HEK293 (cell line): ENCODE measurements at regions not wholly inside any gene's neighbourhood (a gene's known extent, or its start where the extent isn't known, plus 50 kb on each side); places are given as distances from the start of the nearest gene placed in this dataset.

Experiments
- CTCF ChIA-PET: fragments of 350-600 bp; formaldehyde crosslinking; extraction: SDS; loops from one replicate; lab custom pipeline; 2021; ENCODE audit warnings: antibody characterized with exemption; lab: Yijun Ruan, JAX
- POLR2A ChIA-PET: fragments of 300-600 bp; formaldehyde crosslinking; extraction: SDS; loops from one replicate; lab custom pipeline; 2020; ENCODE audit warnings: antibody characterized with exemption, inconsistent platforms; lab: Yijun Ruan, JAX
- H3K27ac ChIP-seq: fragments of 200-500 bp; sonication (Bioruptor generic); 2 replicates; pipeline ENCODE4 v1.5.1; 2014; ENCODE audit warnings: low read depth, low read length, control low read depth, inconsistent platforms; ENCODE audit errors: extremely low read depth
- H3K36me3 ChIP-seq, 2 experiments: fragments of 200-500 bp in 1 of 2; sonication (Bioruptor generic) in 1 of 2; 1 replicate in 1 of 2; 2 replicates in 1 of 2; pipeline ENCODE4 v1.5.1; 2014 to 2017; ENCODE audit warnings: inconsistent platforms in 2 of 2, low read length in 2 of 2; ENCODE audit not compliant: control insufficient read depth in 2 of 2, insufficient read depth in 1 of 2
- H3K4me1 ChIP-seq: fragments of 200-500 bp; sonication (Bioruptor generic); 2 replicates; pipeline ENCODE4 v1.5.1; 2014; ENCODE audit warnings: mild to moderate bottlenecking, low read length, inconsistent platforms; ENCODE audit not compliant: control insufficient read depth, insufficient read depth
- H3K4me3 ChIP-seq: 2 replicates; pipeline ENCODE4 v1.5.1; 2011; ENCODE audit warnings: low read depth, mild to moderate bottlenecking, control low read depth, low read length, moderate library complexity
- H3K9me3 ChIP-seq: fragments of 200-500 bp; sonication (Bioruptor generic); 2 replicates; pipeline ENCODE4 v1.5.1; 2014; ENCODE audit warnings: low read depth, low read length, inconsistent platforms; ENCODE audit not compliant: control insufficient read depth, insufficient read depth
- CTCF ChIP-seq: fragments of 450-650 bp; formaldehyde crosslinking; IDR thresholded peaks from 2 replicates; pipeline ENCODE4 v1.5.1; 2016; ENCODE audit warnings: missing biosample characterization, missing genetic modification characterization
- GFI1B ChIP-seq: fragments of 450-650 bp; formaldehyde crosslinking; IDR thresholded peaks from 2 replicates; pipeline ENCODE4 v1.5.1; 2016; ENCODE audit warnings: missing biosample characterization, missing genetic modification characterization
- KLF10 ChIP-seq: fragments of 450-650 bp; IDR thresholded peaks from 2 replicates; pipeline ENCODE4 v1.5.1; 2018; ENCODE audit warnings: missing biosample characterization, mild to moderate bottlenecking, missing genetic modification characterization
- RBAK ChIP-seq: fragments of 450-650 bp; formaldehyde crosslinking; IDR thresholded peaks from 2 replicates; pipeline ENCODE4 v1.5.1; 2016; ENCODE audit warnings: missing biosample characterization, missing genetic modification characterization
- SCRT1 ChIP-seq: fragments of 450-650 bp; formaldehyde crosslinking; IDR thresholded peaks from 2 replicates; pipeline ENCODE4 v1.5.1; 2016; ENCODE audit warnings: missing biosample characterization, missing genetic modification characterization, borderline replicate concordance
- SP3 ChIP-seq: fragments of 450-650 bp; formaldehyde crosslinking; IDR thresholded peaks from 2 replicates; pipeline ENCODE4 v1.5.1; 2016; ENCODE audit warnings: missing biosample characterization, missing genetic modification characterization
- ZBTB21 ChIP-seq: fragments of 450-650 bp; formaldehyde crosslinking; IDR thresholded peaks from 2 replicates; pipeline ENCODE4 v1.5.1; 2017; ENCODE audit warnings: missing biosample characterization, missing genetic modification characterization
- ZFHX2 ChIP-seq: fragments of 450-650 bp; formaldehyde crosslinking; conservative IDR thresholded peaks from 2 replicates; pipeline ENCODE4 v1.5.1; 2016; ENCODE audit warnings: missing biosample characterization, missing genetic modification characterization
- ZFP37 ChIP-seq: fragments of 450-650 bp; formaldehyde crosslinking; IDR thresholded peaks from 2 replicates; pipeline ENCODE4 v1.5.1; 2016; ENCODE audit warnings: missing biosample characterization, missing genetic modification characterization
- ZNF10 ChIP-seq: fragments of 450-650 bp; formaldehyde crosslinking; IDR thresholded peaks from 2 replicates; pipeline ENCODE4 v1.5.1; 2017; ENCODE audit warnings: missing biosample characterization, missing genetic modification characterization
- ZNF112 ChIP-seq: fragments of 450-650 bp; formaldehyde crosslinking; IDR thresholded peaks from 2 replicates; pipeline ENCODE4 v1.5.0; 2017; ENCODE audit warnings: missing biosample characterization, missing genetic modification characterization
- ZNF146 ChIP-seq: fragments of 450-650 bp; formaldehyde crosslinking; IDR thresholded peaks from 2 replicates; pipeline ENCODE4 v1.5.1; 2016; ENCODE audit warnings: missing biosample characterization, missing genetic modification characterization
- ZNF157 ChIP-seq: fragments of 450-650 bp; formaldehyde crosslinking; IDR thresholded peaks from 2 replicates; pipeline ENCODE4 v1.5.1; 2016; ENCODE audit warnings: missing biosample characterization, missing genetic modification characterization
- ZNF184 ChIP-seq: fragments of 450-650 bp; IDR thresholded peaks from 2 replicates; pipeline ENCODE4 v1.5.1; 2018; ENCODE audit warnings: missing biosample characterization, mild to moderate bottlenecking, missing genetic modification characterization
- ZNF354C ChIP-seq: fragments of 450-650 bp; formaldehyde crosslinking; IDR thresholded peaks from 2 replicates; pipeline ENCODE4 v1.5.1; 2016; ENCODE audit warnings: missing biosample characterization, missing genetic modification characterization, low read depth, borderline replicate concordance
- ZNF366 ChIP-seq: fragments of 450-650 bp; formaldehyde crosslinking; conservative IDR thresholded peaks from 2 replicates; pipeline ENCODE4 v1.5.1; 2016; ENCODE audit warnings: missing biosample characterization, missing genetic modification characterization
- ZNF37A ChIP-seq: fragments of 450-650 bp; IDR thresholded peaks from 2 replicates; pipeline ENCODE4 v1.5.1; 2018; ENCODE audit warnings: missing biosample characterization, missing genetic modification characterization
- ZNF433 ChIP-seq: fragments of 450-650 bp; formaldehyde crosslinking; IDR thresholded peaks from 2 replicates; pipeline ENCODE4 v1.5.1; 2016; ENCODE audit warnings: missing biosample characterization, missing genetic modification characterization, low read depth
- ZNF449 ChIP-seq: fragments of 450-650 bp; formaldehyde crosslinking; IDR thresholded peaks from 2 replicates; pipeline ENCODE4 v1.5.1; 2017; ENCODE audit warnings: missing biosample characterization, mild to moderate bottlenecking, missing genetic modification characterization, moderate library complexity
- ZNF501 ChIP-seq: fragments of 450-650 bp; formaldehyde crosslinking; IDR thresholded peaks from 2 replicates; pipeline ENCODE4 v1.5.1; 2016; ENCODE audit warnings: missing biosample characterization, missing genetic modification characterization
- ZNF521 ChIP-seq: fragments of 450-650 bp; formaldehyde crosslinking; IDR thresholded peaks from 2 replicates; pipeline ENCODE4 v1.5.1; 2017; ENCODE audit warnings: missing biosample characterization, mild to moderate bottlenecking, missing genetic modification characterization
- ZNF596 ChIP-seq: fragments of 450-650 bp; IDR thresholded peaks from 2 replicates; pipeline ENCODE4 v1.5.0; 2018; ENCODE audit warnings: missing biosample characterization, mild to moderate bottlenecking, missing genetic modification characterization, moderate library complexity
- ZNF610 ChIP-seq: fragments of 450-650 bp; formaldehyde crosslinking; IDR thresholded peaks from 2 replicates; pipeline ENCODE4 v1.5.1; 2016; ENCODE audit warnings: missing biosample characterization, missing genetic modification characterization, borderline replicate concordance
- ZNF639 ChIP-seq: fragments of 450-650 bp; formaldehyde crosslinking; IDR thresholded peaks from 2 replicates; pipeline ENCODE4 v1.5.1; 2016; ENCODE audit warnings: missing biosample characterization, missing genetic modification characterization
- ZNF792 ChIP-seq: fragments of 450-650 bp; formaldehyde crosslinking; IDR thresholded peaks from 2 replicates; pipeline ENCODE4 v1.5.1; 2016; ENCODE audit warnings: missing biosample characterization, missing genetic modification characterization
- TF ChIP-seq, protein P1 (sequence below): fragments of 450-650 bp; formaldehyde crosslinking; IDR thresholded peaks from 2 replicates; pipeline ENCODE4 v1.5.1; 2016; ENCODE audit warnings: missing biosample characterization, missing genetic modification characterization, low read depth
- TF ChIP-seq, protein P2 (sequence below): fragments of 450-650 bp; formaldehyde crosslinking; IDR thresholded peaks from 2 replicates; pipeline ENCODE4 v1.5.1; 2017; ENCODE audit warnings: missing biosample characterization, missing genetic modification characterization
- TF ChIP-seq, protein P3 (sequence below): fragments of 450-650 bp; formaldehyde crosslinking; IDR thresholded peaks from 2 replicates; pipeline ENCODE4 v1.5.1; 2016; ENCODE audit warnings: missing biosample characterization, missing genetic modification characterization

DNA sequence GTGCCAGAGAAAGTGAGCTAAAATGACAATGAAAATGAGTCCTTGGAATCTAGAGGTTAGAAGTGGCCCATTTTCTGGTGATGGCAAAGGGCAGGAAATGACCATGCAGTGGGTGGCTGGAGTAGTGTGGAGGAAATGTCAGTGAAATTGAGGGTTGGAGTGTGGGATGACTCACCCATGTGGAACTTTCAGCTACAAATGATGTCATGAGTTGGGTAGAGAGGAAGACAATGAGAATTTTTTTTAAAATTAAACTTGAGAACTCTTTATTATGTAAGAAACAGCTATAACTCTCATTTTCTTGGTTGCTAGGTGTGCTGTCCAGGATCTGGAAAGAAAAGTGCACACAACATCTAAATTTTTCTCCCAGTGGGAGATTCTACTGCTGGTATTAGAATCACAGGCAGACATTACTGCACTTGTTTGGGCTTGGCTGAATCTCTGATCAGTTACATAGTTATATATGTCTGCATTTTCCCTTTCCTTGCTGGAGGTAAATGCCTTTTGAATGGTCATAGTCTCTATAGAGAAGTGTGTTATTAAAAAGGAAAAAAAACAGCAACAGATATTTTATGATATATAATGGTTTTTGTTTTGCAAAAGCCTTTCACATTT is 56.8 kb upstream of the GNG12 start:
- Histone ChIP-seq H3K27ac (no peak overlapping the region), H3K4me1 (no peaks in the 10 kb centered on the region), H3K9me3 (no peaks in the 10 kb centered on the region), H3K36me3 (no peaks in the 10 kb centered on the region), H3K4me3 (no peak overlapping the region)
- ChIA-PET POLR2A (interaction anchor here (0.6 kb wide), 1 partner anchor 178 kb away, joined by 3 read pairs; no protein-coding TSS in a partner anchor), CTCF (interaction anchor here (0.6 to 1.6 kb wide), 3 partner anchors 17 to 121 kb away, joined by 3 to 6 read pairs (median 3); no protein-coding TSS in a partner anchor)
- no peak for TF ChIP-seq ZNF433 (tag by site-specific recombination)
- TF ChIP-seq CTCF (tag by site-specific recombination), result no peak
- TF ChIP-seq ZNF792, result no peak
- no peak for TF ChIP-seq ZNF146 (tag by site-specific recombination)
- no peak for TF ChIP-seq ZNF157 (tag by site-specific recombination)
- TF ChIP-seq ZNF10, result no peak
- TF ChIP-seq, protein P1, sequence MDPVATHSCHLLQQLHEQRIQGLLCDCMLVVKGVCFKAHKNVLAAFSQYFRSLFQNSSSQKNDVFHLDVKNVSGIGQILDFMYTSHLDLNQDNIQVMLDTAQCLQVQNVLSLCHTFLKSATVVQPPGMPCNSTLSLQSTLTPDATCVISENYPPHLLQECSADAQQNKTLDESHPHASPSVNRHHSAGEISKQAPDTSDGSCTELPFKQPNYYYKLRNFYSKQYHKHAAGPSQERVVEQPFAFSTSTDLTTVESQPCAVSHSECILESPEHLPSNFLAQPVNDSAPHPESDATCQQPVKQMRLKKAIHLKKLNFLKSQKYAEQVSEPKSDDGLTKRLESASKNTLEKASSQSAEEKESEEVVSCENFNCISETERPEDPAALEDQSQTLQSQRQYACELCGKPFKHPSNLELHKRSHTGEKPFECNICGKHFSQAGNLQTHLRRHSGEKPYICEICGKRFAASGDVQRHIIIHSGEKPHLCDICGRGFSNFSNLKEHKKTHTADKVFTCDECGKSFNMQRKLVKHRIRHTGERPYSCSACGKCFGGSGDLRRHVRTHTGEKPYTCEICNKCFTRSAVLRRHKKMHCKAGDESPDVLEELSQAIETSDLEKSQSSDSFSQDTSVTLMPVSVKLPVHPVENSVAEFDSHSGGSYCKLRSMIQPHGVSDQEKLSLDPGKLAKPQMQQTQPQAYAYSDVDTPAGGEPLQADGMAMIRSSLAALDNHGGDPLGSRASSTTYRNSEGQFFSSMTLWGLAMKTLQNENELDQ, result no peak
- no peak for TF ChIP-seq RBAK (tag by site-specific recombination)
- no peak for TF ChIP-seq ZFP37 (tag by site-specific recombination)
- TF ChIP-seq ZNF184 (tag by site-specific recombination), result no peak
- TF ChIP-seq ZNF596, result no peak
- no peak for TF ChIP-seq ZNF501 (tag by site-specific recombination)
- no peak for TF ChIP-seq KLF10 (tag by site-specific recombination)
- no peak for TF ChIP-seq ZNF112 (tag by site-specific recombination)
- peak; percentile 78 for TF ChIP-seq ZFHX2
- TF ChIP-seq SP3 (tag by site-specific recombination), result no peak; the same call in 1 of the 2 replicates
- TF ChIP-seq ZNF639, result peak; percentile 31; the same call in 1 of the 2 replicates
- TF ChIP-seq, protein P2, sequence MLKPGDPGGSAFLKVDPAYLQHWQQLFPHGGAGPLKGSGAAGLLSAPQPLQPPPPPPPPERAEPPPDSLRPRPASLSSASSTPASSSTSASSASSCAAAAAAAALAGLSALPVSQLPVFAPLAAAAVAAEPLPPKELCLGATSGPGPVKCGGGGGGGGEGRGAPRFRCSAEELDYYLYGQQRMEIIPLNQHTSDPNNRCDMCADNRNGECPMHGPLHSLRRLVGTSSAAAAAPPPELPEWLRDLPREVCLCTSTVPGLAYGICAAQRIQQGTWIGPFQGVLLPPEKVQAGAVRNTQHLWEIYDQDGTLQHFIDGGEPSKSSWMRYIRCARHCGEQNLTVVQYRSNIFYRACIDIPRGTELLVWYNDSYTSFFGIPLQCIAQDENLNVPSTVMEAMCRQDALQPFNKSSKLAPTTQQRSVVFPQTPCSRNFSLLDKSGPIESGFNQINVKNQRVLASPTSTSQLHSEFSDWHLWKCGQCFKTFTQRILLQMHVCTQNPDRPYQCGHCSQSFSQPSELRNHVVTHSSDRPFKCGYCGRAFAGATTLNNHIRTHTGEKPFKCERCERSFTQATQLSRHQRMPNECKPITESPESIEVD (tag by site-specific recombination), result 0 out of 2 replicates have a peak, but pooled peaks have one; percentile 28
- no peak for TF ChIP-seq GFI1B (tag by site-specific recombination)
- TF ChIP-seq ZNF449 (tag by site-specific recombination), result no peak; the same call in 1 of the 2 replicates
- no peak for TF ChIP-seq ZNF610
- TF ChIP-seq SCRT1 (tag by site-specific recombination), result no peak
- no peak for TF ChIP-seq ZNF37A
- TF ChIP-seq, protein P3, sequence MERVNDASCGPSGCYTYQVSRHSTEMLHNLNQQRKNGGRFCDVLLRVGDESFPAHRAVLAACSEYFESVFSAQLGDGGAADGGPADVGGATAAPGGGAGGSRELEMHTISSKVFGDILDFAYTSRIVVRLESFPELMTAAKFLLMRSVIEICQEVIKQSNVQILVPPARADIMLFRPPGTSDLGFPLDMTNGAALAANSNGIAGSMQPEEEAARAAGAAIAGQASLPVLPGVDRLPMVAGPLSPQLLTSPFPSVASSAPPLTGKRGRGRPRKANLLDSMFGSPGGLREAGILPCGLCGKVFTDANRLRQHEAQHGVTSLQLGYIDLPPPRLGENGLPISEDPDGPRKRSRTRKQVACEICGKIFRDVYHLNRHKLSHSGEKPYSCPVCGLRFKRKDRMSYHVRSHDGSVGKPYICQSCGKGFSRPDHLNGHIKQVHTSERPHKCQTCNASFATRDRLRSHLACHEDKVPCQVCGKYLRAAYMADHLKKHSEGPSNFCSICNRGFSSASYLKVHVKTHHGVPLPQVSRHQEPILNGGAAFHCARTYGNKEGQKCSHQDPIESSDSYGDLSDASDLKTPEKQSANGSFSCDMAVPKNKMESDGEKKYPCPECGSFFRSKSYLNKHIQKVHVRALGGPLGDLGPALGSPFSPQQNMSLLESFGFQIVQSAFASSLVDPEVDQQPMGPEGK (tag by site-specific recombination), result no peak
- no peak for TF ChIP-seq ZNF354C (tag by site-specific recombination)
- no peak for TF ChIP-seq ZNF521 (tag by site-specific recombination)
- peak; percentile 85 for TF ChIP-seq ZBTB21 (tag by site-specific recombination)
- TF ChIP-seq ZNF366 (tag by site-specific recombination), result peak; percentile 48
